HG02642 (cell line): ENCODE measurements at regions not wholly inside any gene's neighbourhood (a gene's known extent, or its start where the extent isn't known, plus 50 kb on each side); places are given as distances from the start of the nearest gene placed in this dataset.

Experiments used
- ATAC-seq: cut with Tn5 transposase; IDR thresholded peaks from one replicate; pipeline ENCODE4 v1.9.1; 2021; ENCODE audit warnings: mild to moderate bottlenecking; ENCODE audit not compliant: unreplicated experiment, poor library complexity

DNA sequence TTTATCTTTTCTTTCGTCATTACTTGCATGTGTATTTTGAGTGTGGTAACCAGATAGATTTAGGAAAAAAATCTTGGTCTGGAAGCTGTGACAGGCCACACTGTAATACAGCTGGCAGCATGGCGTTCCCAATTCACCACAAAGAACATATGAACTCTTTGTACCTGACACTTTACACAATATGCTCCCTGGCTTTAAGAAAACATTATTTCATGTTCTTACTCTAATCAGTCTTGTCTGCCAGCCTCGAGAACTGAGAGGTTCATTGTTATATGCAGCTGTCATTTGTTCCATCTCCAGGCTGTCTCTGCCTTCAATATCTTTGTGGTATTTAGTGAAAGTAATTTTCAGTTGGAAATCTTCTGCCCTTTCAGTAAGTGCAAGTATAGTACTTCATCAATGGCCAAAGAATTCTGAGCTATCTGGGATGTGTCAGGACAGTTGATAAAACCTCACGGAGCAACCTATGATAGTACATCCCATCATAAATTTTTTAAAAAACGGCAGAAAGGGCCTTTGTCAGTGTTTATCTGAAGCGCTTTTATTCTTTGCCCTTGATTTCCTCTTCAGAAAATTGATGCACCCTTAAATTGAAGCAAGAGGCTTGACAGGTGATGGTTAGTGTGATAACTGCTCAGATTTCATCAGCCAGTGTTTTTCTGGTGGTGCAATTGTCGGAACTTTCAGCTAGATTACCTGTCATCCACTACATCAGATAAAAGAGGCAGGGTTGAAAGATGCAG lies 146.3 kb upstream of the SP8 start:
- no peak for ATAC-seq

DNA sequence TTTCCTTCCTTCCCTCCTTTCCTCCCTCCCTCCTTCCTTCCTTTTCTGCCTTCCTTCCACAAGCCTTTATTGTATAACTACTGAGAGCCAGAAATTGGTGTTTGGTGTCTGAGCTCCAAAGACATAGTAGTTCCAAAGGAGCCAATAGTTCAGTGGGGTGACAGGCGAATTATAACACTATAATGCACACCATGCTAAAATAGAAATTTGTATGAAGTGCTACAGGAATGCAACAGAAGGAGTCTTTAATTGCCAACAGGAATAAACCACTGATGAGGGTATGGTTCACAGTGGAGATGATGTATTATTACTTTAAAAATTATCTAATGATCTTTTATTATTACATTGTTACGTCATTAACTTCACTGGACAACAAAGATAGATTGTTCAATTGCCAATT lies 158.8 kb upstream of the SP8 start:
- ATAC-seq, result no peak

DNA sequence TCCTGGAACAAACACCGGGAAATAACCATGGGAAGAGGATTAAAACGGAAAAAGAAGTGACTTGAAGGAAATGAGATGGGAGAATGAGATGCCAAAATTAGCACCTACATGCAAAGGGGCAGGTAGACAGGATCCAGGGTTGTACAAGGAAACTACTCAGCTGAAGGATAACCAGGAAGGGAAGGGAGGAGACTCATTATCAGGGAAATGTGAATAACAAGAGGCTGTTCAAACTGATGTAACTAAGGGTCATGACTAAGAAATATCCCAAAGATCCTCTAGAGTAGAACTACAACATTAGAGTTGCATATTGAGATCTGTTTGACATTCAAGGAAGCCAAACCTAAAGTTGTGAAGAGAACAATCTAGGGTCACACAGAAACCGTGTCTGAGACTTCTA lies 166.2 kb upstream of the SP8 start:
- no peak for ATAC-seq

DNA sequence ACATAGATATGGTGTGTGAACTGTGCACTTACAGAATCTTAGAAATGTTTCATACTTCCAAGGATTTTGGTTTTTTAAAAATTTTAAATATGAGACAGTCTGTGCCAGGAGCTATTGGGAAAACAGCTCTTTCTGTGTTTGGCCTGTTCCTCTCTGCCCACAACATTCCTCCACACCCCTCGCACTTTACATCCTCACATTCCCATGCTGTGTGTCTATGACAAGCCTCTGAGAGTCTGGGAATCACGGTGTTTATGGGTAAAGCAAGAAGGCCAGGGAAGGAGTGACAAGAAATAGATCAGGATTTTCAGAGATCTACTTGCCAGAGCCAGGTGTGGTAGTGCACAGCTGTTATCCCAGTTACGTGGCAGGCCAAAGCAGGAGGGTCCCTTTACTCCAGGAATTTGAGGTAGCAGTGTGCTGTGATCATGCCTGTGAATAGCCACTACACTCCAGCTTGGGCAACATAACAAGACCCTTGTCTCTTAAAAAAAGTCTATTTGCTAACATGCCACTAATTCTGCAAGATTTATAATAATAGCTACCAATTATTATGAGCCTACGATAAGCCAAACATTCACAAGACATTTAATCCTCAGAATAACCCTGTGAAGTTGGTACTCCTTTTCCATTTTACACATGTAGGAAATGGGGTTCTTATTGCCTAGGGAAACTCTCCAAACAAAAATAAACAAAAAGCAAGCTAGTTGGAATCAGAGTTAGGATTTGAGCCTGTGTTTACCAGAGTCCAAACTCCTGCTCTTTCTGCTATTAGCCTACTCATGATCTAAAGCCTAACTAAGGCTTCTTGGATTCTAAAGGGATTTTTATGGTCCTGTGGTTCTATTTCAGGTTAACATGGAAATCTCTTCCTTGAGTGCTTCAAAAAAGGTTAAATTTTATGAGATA lies 168.3 kb upstream of the SP8 start:
- no peak for ATAC-seq

DNA sequence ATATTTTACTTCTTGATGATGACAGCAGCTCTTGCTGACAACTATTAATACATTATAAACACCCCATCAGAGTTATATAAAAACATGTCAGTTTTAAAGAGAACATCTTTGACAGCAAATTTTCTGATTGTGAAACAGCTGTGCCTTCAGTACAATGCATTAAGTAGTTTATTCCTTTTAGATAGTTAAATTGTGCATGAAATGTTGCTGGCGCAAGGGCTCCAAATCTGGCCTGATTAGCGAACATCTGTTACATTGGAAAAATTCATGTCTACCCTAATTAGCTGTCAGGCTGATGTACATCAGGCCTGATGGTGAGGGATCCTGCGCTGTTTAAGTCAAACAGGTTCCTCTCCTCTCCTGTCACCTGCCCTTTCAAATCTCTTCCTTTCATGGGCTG lies 171.9 kb upstream of the SP8 start:
- ATAC-seq, result no peak

DNA sequence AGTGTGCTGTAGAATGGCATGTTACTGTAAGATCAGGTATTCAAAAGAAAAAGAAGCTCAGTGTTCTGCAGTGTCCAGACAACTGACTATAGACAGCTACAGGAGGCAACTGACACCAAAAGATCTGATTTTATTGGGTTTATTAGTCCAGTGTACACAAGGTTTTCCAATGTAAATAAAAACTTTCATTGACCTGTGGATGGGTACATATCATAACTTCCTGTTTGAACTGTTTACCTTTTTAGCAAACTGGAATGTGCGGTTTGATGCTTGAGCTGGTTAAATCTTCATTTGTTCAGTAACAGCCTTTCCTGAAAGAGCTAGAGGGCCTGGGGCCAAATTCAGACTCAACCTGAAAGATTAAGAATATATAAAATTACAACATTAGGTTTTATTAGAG lies 172.6 kb upstream of the SP8 start:
- ATAC-seq, result no peak

DNA sequence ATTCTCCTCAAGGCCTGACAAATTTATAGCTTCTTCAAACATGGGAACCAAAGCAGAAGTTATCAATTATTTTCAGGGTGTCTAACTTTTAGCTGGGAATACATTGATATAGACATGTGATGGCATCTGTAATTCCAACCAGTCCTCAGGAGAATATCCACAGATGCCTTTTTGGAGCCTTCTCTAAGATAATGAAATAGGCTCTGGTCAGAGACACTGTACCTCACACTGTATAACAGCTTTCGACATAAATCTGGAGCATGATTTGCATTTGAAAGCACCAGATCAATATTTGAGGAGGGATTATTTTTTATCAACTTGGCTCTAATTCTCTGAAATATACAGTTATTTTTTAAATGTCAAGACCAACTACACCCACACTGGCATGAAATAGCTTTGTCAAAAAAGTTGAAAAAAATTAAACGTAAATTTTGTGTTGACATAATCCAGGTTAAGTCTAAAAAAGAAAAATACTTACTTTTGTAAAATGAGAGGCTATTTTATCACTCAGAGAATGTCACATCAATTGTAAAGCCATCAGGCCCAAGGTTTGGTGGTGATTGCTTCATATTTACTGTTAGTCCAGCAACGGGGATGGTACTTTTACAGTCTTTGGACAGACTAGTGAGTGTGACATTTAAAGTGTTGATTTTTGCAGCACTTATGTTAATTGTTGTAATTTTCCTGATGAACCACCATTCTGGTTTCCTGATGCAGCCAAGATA lies 177.0 kb upstream of the SP8 start:
- no peak for ATAC-seq

DNA sequence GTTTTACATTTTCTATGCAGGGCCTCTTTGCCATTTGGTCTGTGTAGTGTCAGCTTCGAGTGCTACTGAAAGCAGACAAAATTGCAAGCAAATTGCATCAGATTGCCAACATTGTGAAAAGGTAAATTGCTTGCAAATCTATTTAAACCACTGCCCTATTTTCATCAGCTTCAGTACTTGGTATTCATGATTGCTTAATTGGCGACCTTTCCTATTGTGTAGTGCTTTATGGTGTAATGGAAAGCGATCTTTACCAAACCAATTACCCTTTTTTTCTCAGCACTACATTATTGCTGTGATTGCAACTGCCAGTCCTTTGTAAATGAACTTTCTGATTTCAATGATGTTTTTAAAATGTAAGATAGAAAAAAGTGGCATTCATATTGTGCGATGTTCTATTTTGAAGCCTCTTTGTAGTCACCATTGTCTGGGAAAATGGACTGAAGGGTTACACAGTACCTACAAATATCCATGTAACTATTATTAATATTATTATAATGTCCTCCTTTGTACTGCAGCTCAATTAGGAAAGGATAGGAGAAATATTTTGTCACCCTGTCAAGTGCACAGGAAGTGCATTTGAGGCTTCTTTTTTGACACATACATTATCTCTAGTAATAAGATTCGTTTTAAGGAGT lies 177.7 kb upstream of the SP8 start:
- ATAC-seq, result no peak

DNA sequence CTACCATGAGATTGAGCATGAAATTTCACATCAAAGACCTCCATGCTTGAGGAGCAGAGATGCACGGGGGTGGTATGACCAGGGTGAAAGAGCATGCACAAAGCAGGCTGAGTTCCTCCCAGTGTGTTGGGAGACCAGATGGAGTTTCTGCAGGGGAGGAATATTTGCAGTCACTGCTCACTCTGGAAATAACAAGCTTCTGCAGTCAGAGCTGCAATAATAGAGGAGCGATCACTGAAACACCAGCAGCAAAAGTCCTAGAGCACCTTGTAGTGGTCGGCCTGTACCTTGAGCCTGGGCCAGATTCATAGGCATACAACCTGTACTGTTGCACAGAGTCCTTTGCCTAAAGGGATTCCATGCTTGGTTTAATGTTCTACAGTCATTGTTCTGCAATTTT lies 184.5 kb upstream of the SP8 start:
- no peak for ATAC-seq

DNA sequence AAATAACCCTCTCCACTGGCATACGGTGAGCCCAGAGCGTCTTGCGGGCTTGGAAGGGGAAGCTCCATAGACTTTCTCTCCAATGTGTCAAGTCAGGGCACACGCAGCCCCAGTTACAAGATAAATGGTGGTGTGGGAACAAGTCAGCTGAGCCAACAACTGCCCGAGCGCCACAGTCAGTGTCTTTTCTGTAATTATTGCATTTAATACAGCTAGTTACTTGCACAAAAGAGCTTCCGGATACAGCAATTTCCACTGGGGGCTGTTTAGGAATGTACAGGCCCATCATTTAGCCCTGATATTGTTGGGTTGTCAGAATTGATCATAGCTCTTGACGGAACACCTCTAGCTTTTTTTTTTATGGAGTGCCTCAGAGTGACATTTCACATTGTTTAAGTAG lies 193.5 kb upstream of the SP8 start:
- no peak for ATAC-seq

DNA sequence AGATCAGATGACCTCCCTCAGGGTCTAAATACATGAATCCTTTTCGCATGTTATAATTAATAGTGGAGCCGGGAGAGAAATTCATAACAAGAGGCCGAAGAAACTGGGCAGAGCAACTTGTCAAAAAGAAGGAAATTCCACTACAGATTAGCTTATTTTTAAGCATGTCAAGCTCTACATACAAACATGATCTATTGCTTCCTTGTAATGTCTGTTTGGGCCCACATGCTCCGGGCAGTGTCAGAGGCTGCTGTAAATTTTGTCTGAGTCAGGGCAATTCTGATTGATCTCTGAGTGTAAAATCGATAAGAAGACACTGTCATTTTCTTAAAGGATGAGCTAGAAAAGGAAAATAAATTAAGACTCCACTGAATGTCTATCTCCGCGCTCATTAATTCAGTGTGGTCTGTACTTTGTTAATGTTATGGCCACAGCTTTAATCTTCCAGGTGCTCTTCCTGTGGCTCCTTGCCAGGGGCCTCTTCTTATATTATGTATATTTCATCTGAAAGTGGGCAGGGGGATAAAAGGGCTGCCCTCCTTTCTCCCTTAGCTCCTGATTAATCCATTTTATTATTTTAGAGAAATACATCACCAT lies 194.1 kb upstream of the SP8 start:
- no peak for ATAC-seq

DNA sequence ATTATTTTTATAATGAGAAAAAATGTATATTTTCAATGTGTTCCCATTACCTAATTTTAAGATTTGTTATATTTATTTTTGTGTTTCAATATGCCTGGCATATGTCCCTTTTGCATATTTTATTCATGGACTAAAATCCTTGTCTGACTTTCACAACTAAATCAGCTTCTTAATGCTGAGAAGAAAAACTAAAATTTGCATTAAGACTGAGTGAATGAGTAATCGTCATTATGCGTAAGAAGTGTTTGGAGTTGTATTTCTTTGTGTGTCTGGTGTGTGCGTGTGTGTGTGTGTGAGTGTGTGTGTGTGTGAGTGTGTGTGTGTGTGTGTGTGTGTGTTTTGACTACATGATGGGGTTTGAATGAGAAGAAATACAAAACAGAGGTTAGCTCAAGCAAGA lies 201.7 kb upstream of the SP8 start:
- ATAC-seq, result no peak

DNA sequence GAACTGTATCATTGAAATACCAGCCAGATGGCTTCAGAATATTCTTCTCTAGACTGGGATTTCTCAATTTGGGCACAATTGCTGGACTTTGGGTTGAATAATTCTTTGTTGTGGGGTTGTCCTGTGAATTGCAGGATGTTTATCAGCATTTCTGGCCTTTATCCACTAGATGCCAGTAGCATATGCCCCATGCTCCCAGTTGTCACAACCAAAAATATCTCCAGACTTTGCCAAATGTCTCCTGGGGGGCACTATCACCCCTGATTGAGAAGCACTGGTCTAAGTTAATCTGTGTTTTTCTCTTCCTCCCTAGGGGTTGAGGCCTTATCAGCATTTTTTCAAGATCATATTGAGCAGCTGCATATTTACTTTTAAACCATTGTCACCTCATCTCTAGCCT lies 204.9 kb upstream of the SP8 start:
- ATAC-seq, result no peak

DNA sequence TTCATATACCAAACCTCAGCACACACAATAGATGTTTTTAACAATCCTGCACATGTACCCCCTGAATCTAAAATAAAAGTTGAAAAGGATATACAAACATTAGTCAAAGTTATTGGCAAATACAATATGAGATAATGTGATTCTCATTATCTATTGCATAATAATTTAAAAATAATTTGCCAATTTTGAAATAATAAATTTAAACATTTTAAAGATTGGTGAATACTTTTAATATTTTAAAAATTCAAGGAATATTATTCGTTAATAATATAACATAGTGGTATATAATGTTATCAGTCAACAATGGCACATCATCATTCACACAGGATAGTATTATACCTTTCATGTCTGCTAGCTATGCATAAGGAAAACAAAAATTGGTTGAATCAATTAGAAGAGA lies 207.0 kb upstream of the SP8 start:
- ATAC-seq, result no peak

DNA sequence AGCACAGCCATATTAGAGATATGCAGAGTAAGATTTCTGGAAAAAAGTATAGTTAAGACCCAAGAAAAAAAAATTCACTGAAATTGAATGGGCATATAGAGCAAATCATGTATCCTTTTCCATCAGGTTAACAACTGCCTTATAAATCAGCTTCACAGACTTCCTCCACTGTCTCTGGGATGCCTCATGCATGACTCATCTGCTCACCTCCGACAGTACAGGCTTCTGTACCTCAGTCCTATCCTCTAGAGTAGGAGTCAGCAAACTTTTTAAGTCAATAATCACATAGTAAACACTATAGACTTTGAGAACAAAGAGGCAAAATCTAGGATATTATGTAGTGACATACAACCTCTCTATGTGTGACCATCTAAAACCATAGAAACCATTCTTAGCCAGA lies 211.6 kb upstream of the SP8 start:
- ATAC-seq, result no peak

DNA sequence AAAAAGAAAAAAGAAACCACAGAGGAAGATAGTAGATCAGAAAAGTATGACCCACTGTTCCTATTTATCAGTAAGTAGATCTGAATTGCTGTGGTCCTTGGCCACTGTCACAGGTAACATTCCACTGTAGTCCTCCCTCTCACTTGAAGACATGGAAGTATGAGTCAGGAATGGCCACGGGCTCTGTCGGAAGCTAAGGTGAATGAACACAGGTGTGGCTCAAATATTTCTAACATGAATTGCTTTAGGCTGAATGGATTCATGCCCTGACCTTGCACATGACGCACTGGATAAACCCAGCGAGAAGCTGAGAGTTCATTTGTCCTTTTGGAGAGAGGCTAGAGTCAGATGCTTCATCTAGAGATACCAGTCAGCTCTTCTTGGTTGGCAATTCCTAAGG lies 224.5 kb upstream of the SP8 start:
- no peak for ATAC-seq

DNA sequence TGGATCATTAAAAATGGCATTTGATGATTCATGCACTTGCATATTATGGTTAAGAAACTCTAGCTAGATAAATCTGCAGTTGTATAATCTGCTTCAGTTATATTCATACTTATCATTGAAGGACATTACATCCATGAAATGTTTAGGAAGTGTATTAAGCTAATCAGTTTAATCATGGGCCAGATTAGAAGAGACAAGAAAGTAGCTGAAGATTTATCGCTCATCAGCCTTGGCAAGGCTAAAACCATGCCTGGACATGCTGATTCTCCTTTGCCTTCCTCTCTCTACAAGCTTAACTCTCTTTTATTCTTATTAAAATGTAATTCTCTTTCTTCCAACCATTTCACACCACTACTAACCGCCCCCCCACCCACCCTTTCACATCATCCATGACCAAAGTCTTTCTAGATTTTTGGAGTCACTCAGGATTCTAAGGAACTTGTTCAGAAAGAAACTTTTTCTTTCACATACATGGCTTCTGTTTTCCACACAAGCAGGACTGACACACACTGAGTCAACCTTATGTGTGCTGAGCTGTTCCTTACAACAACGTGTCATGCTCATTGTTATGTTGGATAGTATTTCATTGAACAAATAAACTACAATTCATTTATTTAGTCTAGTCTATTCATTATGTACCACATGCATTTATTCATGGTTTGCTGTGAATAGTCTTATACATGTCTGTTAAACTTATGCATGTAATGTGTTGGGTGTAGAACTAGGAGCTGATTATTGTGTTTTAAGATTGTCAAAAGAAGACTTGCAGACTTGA lies 227.3 kb upstream of the SP8 start:
- no peak for ATAC-seq

DNA sequence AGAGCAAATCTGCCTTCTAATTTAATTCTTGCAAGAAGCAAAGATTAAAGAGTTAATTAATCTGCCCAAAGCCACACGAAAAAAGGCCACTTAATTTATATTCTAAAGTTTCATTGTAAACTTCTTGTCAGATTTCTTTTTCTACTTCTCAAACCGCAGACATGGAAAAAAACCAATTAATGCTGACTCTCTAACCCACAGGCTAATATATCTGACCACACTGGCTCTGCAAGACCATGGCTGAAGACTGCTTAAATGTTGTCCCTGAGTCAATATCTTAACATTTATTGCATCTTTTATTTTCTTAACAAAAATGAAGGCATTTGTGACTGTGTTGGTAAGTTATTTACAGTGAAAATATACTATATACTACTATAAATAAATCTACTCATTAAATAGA lies 234.0 kb upstream of the SP8 start:
- no peak for ATAC-seq

DNA sequence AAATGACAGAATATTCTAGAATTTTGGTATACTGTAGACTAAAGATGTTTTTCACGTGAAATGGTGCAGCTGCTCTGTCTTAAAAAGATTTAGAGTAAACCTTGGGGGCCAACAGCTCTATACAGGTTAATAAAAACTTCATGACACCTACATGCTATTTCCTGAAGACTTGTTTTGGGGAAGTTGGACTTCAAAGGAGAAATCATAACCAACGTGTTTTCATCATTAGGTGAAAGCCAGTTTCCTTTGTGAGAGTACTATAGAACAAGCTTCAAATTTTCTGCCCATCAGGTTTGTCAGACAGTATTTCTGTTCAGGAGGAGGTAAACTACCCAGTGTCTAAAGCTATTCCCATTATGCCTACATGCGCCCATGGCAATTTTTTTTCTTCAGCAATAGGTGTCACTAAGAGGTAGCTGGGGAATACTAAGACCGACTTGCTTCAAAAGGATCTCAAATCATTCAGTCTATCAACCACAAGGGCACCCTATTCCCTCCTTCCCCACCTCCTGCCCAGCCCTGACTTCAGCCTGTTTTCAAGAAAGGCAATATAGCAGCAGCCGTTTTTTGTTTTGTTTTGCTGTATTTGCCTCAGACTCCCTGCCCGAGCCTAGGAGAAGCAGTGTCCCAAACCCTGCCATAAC lies 237.3 kb upstream of the SP8 start:
- ATAC-seq, result no peak
